ENCODE measurements at regions not wholly inside any gene's neighbourhood (a gene's known extent, or its start where the extent isn't known, plus 50 kb on each side); places are given as distances from the start of the nearest gene placed in this dataset.

GRCh38 chr16:85341972-85342695, 229.9 kb upstream of the CIBAR2 start:
- no peak for TF ChIP-seq POLR2A (IDR thresholded peaks at IDR 0.05)
- TF ChIP-seq, protein P1, sequence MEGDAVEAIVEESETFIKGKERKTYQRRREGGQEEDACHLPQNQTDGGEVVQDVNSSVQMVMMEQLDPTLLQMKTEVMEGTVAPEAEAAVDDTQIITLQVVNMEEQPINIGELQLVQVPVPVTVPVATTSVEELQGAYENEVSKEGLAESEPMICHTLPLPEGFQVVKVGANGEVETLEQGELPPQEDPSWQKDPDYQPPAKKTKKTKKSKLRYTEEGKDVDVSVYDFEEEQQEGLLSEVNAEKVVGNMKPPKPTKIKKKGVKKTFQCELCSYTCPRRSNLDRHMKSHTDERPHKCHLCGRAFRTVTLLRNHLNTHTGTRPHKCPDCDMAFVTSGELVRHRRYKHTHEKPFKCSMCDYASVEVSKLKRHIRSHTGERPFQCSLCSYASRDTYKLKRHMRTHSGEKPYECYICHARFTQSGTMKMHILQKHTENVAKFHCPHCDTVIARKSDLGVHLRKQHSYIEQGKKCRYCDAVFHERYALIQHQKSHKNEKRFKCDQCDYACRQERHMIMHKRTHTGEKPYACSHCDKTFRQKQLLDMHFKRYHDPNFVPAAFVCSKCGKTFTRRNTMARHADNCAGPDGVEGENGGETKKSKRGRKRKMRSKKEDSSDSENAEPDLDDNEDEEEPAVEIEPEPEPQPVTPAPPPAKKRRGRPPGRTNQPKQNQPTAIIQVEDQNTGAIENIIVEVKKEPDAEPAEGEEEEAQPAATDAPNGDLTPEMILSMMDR (IDR thresholded peaks at IDR 0.05) = no peak

Data from lower leg skin (tissue), 3 donors.